ENCODE measurements at regions not wholly inside any gene's neighbourhood (a gene's known extent, or its start where the extent isn't known, plus 50 kb on each side); places are given as distances from the start of the nearest gene placed in this dataset.

DNA sequence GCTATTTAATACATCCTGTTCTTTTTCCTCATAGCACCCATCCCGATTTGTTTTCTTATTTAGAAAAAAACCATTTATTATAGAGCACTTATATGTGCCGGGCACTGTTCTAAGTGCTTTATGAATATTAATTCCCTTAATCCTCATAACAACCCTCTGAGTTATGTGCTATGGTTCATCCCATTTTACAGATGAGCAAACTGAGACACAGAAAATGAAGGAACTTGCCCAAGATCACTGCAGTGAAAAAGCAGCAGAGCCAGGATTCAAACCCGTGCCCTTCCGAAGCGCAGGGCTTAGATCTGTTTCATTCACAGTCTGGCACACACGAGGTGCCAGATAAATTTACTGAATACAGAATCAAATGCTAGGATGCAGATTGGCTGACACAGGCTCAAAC, 85.1 kb upstream of the ZC3H12A start:
- WGBS, 2 donors, result 78 to 90% methylated on average over 6 of the region's 6 CpGs
- intact Hi-C loops (cut with DNase I), result no loop called here
- TF ChIP-seq POLR2AphosphoS5 (IDR thresholded peaks at IDR 0.05) (no peak), EP300 (IDR thresholded peaks at IDR 0.05) (no peak), POLR2A (IDR thresholded peaks at IDR 0.05) (no peak), CTCF (IDR thresholded peaks at IDR 0.05) (no peak)
- Histone ChIP-seq H3K9me3 (no peaks in the 10 kb centered on the region), H3K36me3 (no peaks in the 10 kb centered on the region), H3K4me1 (no peaks in the 10 kb centered on the region), H3K27ac (no peak overlapping the region), H3K4me3 (no peak overlapping the region), H3K27me3 (peaks cover 3 to 46% (median 16%) of the 10 kb centered on the region in 3 donors)
- DNase-seq, result no peak

GRCh38 chr1:37391211-37392011, 83.0 kb upstream of the ZC3H12A start:
- Histone ChIP-seq H3K4me1 (no peaks in the 10 kb centered on the region), H3K27me3 (peaks cover 7 to 61% (median 32%) of the 10 kb centered on the region in 3 donors), H3K9me3 (no peaks in the 10 kb centered on the region), H3K4me3 (no peak overlapping the region), H3K36me3 (no peaks in the 10 kb centered on the region), H3K27ac (no peak overlapping the region)
- no peak for TF ChIP-seq EP300 (IDR thresholded peaks at IDR 0.05)
- WGBS, 2 donors, result 9 to 18% methylated on average over 11 of the region's 11 CpGs
- no peak for DNase-seq
- intact Hi-C loops (cut with DNase I), result no loop called here

- intact Hi-C loops (cut with DNase I), result no loop called here
- Histone ChIP-seq H3K27me3 (peaks cover 7 to 65% (median 32%) of the 10 kb centered on the region in 3 donors), H3K36me3 (no peaks in the 10 kb centered on the region), H3K9me3 (no peaks in the 10 kb centered on the region), H3K27ac (no peak overlapping the region), H3K4me3 (no peak overlapping the region), H3K4me1 (no peaks in the 10 kb centered on the region)
- DNase-seq, result no peak
- WGBS, 2 donors, result 60 to 69% methylated on average over 5 of the region's 5 CpGs
- TF ChIP-seq CTCF (IDR thresholded peaks at IDR 0.05) (no peak), EP300 (IDR thresholded peaks at IDR 0.05) (no peak), POLR2A (IDR thresholded peaks at IDR 0.05) (no peak), POLR2AphosphoS5 (IDR thresholded peaks at IDR 0.05) (no peak)
Measured at GRCh38 chr1:37392051-37392450, 82.3 kb upstream of the ZC3H12A start.

DNA sequence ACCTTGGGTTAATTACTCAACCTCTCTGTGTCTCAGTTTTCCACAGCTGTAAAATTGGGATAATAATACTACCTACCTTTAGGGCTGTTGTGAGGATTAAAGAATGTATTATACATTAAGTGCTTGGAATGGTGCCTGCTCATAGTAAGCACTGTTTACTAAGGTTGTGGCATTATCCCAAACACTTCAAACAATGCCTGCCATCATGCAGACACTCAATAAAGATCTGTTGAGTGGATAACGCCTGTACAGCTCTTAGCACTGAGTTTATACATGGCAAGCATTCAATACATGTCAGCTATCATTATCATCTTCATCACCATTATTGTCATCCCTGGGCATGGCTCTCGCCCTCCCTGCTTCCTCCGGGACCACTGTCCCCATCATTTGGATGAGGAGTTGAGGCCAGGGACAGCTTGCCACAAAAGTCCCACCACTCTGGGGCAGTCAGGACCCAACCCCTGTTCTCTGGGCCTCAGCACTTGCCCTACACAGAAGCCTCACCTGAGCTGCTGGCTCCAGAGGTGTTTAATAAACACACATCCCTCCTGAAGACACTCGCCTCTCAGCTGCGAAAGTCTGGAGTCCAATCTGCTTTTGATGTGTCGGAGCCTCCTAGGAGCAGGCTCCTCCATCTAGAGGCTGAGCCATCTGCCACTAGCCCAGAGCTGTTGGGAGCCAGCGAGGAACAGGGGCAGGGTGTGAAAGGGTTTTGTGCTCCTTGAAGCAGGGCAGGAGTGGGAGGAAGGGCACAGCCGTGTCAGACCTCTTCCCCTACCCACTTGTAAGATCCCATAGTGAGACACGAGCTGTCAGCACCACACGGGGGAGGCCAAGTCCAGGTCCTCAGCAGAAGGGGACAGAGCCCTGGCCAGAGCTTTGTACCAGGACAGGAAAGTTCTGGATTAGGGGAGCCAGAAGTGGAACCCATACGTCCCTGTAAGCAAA, 80.9 kb upstream of the ZC3H12A start:
- WGBS, 2 donors, result 43 to 56% methylated on average over 11 of the region's 11 CpGs
- H3K36me3 ChIP-seq, result no peaks in the 10 kb centered on the region
- peaks cover 7 to 75% (median 32%) of the 10 kb centered on the region in 3 donors for H3K27me3 ChIP-seq
- no peaks in the 10 kb centered on the region for H3K4me1 ChIP-seq
- no peak overlapping the region for H3K27ac ChIP-seq
- intact Hi-C loops (cut with DNase I), result no loop called here
- no peak for DNase-seq
- no peaks in the 10 kb centered on the region for H3K9me3 ChIP-seq
- no peak overlapping the region for H3K4me3 ChIP-seq
- TF ChIP-seq CTCF (IDR thresholded peaks at IDR 0.05) (no peak), EP300 (IDR thresholded peaks at IDR 0.05) (no peak), POLR2AphosphoS5 (IDR thresholded peaks at IDR 0.05) (no peak), POLR2A (IDR thresholded peaks at IDR 0.05) (no peak)

Measured in sigmoid colon (tissue), 6 donors.